ENCODE measurements at regions not wholly inside any gene's neighbourhood (a gene's known extent, or its start where the extent isn't known, plus 50 kb on each side); places are given as distances from the start of the nearest gene placed in this dataset.
A peak's percentile ranks its signal among the peaks of the same experiment; 100 is the strongest.

DNA sequence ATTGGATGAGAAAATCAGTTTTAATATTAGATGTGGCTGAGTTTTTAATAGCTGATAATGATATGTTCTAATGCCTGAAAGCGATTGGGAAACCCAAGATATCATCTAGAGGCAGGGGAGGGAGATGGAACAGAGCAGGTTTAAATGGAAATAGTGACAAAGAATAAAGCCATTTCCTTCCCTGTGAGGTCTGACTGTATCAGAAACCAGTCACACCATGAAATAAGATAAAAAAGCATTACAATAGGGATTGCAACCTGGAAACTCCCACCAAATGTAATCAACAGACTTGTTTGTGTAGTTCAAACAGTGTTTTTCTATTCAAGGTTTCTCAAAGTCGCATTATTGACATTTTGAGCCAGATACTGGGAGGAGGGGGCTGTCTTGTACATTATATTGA lies 110.1 kb upstream of the SMIM23 start:
- no peaks in the 10 kb centered on the region for H4K20me1 ChIP-seq (ENCODE audit: insufficient read depth, low read length)
- H3K9me3 ChIP-seq (ENCODE audit: low read depth, low read length) = no peaks in the 10 kb centered on the region
- H3K36me3 ChIP-seq (ENCODE audit: insufficient read depth, low read length) = no peaks in the 10 kb centered on the region
- H3K4me3 ChIP-seq (ENCODE audit: insufficient read depth, low read length) = no peak overlapping the region
- H3K79me2 ChIP-seq (ENCODE audit: insufficient read depth, low read length) = no peaks in the 10 kb centered on the region
- TF ChIP-seq, protein P1, sequence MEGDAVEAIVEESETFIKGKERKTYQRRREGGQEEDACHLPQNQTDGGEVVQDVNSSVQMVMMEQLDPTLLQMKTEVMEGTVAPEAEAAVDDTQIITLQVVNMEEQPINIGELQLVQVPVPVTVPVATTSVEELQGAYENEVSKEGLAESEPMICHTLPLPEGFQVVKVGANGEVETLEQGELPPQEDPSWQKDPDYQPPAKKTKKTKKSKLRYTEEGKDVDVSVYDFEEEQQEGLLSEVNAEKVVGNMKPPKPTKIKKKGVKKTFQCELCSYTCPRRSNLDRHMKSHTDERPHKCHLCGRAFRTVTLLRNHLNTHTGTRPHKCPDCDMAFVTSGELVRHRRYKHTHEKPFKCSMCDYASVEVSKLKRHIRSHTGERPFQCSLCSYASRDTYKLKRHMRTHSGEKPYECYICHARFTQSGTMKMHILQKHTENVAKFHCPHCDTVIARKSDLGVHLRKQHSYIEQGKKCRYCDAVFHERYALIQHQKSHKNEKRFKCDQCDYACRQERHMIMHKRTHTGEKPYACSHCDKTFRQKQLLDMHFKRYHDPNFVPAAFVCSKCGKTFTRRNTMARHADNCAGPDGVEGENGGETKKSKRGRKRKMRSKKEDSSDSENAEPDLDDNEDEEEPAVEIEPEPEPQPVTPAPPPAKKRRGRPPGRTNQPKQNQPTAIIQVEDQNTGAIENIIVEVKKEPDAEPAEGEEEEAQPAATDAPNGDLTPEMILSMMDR (IDR thresholded peaks at IDR 0.05; ENCODE audit: extremely low read depth, low read depth, low read length) = no peak
- no peak for DNase-seq (ENCODE audit: insufficient read length, low spot score, missing footprints)
- H3K4me2 ChIP-seq (ENCODE audit: insufficient read depth, low read length) = no peak overlapping the region
- H3K27ac ChIP-seq (ENCODE audit: low read depth, low read length) = no peak overlapping the region
- H2AFZ ChIP-seq (ENCODE audit: low read length) = no peak overlapping the region
- H3K4me1 ChIP-seq (ENCODE audit: insufficient read depth, low read length) = no peaks in the 10 kb centered on the region
- H3K27me3 ChIP-seq (ENCODE audit: insufficient read depth, low read length) = peaks cover 28% of the 10 kb centered on the region

DNA sequence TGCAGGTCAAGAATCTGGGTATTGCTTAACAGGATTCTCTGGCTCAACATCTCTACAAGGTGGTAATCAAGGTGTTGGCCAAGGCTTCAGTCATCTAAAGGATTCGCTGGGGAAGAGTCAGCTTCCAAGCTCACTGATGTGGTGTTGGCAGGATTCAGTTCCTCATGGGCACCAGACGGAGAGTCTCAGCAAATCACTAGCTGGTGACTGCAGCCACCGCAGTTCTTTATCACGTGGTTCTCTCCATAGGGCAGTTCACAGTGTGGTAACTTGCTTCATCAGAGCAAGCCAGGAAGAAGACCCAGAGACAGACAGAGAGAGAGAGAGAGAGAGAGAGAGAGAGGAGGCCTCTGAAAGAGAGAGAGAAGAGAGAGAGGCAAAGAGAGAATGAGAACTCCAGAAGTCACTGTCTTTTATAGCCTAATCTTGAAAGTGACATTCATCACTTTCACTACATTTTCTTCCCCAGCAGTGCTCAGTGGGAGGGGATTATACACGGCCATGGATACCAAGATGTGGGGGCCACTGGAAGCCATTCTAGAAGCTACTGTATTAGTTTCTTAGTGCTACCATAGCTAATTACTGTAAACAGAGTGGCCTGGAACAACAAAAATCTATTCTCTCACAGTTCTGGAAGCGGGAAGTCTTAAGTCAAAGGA lies 109.2 kb upstream of the SMIM23 start:
- Histone ChIP-seq H3K4me2 (ENCODE audit: insufficient read depth, low read length) (no peak overlapping the region), H3K36me3 (ENCODE audit: insufficient read depth, low read length) (no peaks in the 10 kb centered on the region), H4K20me1 (ENCODE audit: insufficient read depth, low read length) (no peaks in the 10 kb centered on the region), H3K27ac (ENCODE audit: low read depth, low read length) (no peak overlapping the region), H3K79me2 (ENCODE audit: insufficient read depth, low read length) (no peaks in the 10 kb centered on the region), H3K9me3 (ENCODE audit: low read depth, low read length) (no peaks in the 10 kb centered on the region), H3K4me3 (ENCODE audit: insufficient read depth, low read length) (no peak overlapping the region), H3K27me3 (ENCODE audit: insufficient read depth, low read length) (peaks cover 20% of the 10 kb centered on the region), H3K4me1 (ENCODE audit: insufficient read depth, low read length) (no peaks in the 10 kb centered on the region), H2AFZ (ENCODE audit: low read length) (no peak overlapping the region)
- TF ChIP-seq, protein P1 (IDR thresholded peaks at IDR 0.05; ENCODE audit: extremely low read depth, low read depth, low read length) = no peak
- DNase-seq (ENCODE audit: insufficient read length, low spot score, missing footprints) = no peak

DNA sequence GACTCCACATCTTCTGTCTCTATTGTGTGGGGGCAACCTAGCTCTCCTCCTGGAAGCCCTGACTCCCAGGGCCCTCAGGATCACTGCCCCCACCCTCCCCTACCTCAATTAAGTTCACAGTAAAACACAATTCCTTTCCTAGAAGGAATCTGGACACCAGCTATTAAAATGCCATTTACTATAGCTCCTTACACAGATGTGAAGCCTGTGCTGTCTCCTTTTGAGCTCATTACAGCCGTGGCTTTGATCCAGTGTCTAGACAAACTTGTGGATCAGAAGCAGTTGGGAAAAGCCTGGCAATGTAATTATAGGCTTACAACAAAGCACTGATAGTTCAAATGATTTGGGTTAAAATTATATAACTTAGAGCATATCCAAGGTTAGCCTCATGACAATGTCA lies 107.0 kb upstream of the SMIM23 start:
- Histone ChIP-seq H3K4me2 (ENCODE audit: insufficient read depth, low read length) (no peak overlapping the region), H3K9me3 (ENCODE audit: low read depth, low read length) (no peaks in the 10 kb centered on the region), H3K79me2 (ENCODE audit: insufficient read depth, low read length) (no peaks in the 10 kb centered on the region), H3K4me1 (ENCODE audit: insufficient read depth, low read length) (no peaks in the 10 kb centered on the region), H3K27ac (ENCODE audit: low read depth, low read length) (no peak overlapping the region), H4K20me1 (ENCODE audit: insufficient read depth, low read length) (no peaks in the 10 kb centered on the region), H2AFZ (ENCODE audit: low read length) (no peak overlapping the region), H3K4me3 (ENCODE audit: insufficient read depth, low read length) (no peak overlapping the region), H3K27me3 (ENCODE audit: insufficient read depth, low read length) (peaks cover 30% of the 10 kb centered on the region), H3K36me3 (ENCODE audit: insufficient read depth, low read length) (no peaks in the 10 kb centered on the region)
- TF ChIP-seq, protein P1 (IDR thresholded peaks at IDR 0.05; ENCODE audit: extremely low read depth, low read depth, low read length) = no peak
- DNase-seq (ENCODE audit: insufficient read length, low spot score, missing footprints) = peak; percentile 72

DNA sequence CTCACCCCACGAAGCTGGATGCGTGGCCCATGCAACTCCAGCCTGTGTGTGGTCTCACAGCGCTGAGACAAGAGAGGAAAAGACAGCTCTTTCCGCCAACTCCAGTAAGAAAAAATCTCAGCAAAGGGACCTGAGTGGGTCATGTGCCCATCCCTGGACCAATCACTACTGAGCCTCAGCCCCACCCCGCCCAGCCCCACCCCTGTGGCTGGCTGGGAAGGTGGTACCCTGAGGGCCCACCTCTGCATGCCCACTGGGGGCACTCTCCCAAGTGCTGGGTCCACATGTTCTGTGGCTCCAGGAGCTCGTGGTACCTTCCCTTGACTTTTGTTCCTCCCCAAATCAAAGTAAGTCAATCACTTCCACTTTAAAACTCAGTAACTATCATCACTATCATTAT lies 105.1 kb upstream of the SMIM23 start:
- Histone ChIP-seq H3K36me3 (ENCODE audit: insufficient read depth, low read length) (no peaks in the 10 kb centered on the region), H3K9me3 (ENCODE audit: low read depth, low read length) (no peaks in the 10 kb centered on the region), H3K27ac (ENCODE audit: low read depth, low read length) (no peak overlapping the region), H3K79me2 (ENCODE audit: insufficient read depth, low read length) (no peaks in the 10 kb centered on the region), H3K4me2 (ENCODE audit: insufficient read depth, low read length) (no peak overlapping the region), H4K20me1 (ENCODE audit: insufficient read depth, low read length) (no peaks in the 10 kb centered on the region), H3K4me1 (ENCODE audit: insufficient read depth, low read length) (no peaks in the 10 kb centered on the region), H3K4me3 (ENCODE audit: insufficient read depth, low read length) (no peak overlapping the region), H3K27me3 (ENCODE audit: insufficient read depth, low read length) (peaks cover 29% of the 10 kb centered on the region), H2AFZ (ENCODE audit: low read length) (no peak overlapping the region)
- no peak for DNase-seq (ENCODE audit: insufficient read length, low spot score, missing footprints)
- TF ChIP-seq, protein P1 (IDR thresholded peaks at IDR 0.05; ENCODE audit: extremely low read depth, low read depth, low read length) = no peak
